Epithelial cell of esophagus (primary cell): ENCODE measurements at regions not wholly inside any gene's neighbourhood (a gene's known extent, or its start where the extent isn't known, plus 50 kb on each side); places are given as distances from the start of the nearest gene placed in this dataset.
A peak's percentile ranks its signal among the peaks of the same experiment; 100 is the strongest.

Experiments used
- DNase-seq: peaks from one replicate; pipeline ENCODE4 v3.0.0; 2010; ENCODE audit warnings: low read depth
- H3K4me3 ChIP-seq: 2 replicates; pipeline ENCODE4 v1.5.1; 2011; ENCODE audit warnings: mild to moderate bottlenecking, low read length, control low read depth
- TF ChIP-seq, protein P1 (sequence below): IDR thresholded peaks from 2 replicates; pipeline ENCODE4 v1.5.1; 2011; ENCODE audit warnings: low read depth, mild to moderate bottlenecking, low read length, control low read depth, inconsistent platforms; ENCODE audit not compliant: insufficient read depth; ENCODE audit errors: missing control alignments

- TF ChIP-seq, protein P1, sequence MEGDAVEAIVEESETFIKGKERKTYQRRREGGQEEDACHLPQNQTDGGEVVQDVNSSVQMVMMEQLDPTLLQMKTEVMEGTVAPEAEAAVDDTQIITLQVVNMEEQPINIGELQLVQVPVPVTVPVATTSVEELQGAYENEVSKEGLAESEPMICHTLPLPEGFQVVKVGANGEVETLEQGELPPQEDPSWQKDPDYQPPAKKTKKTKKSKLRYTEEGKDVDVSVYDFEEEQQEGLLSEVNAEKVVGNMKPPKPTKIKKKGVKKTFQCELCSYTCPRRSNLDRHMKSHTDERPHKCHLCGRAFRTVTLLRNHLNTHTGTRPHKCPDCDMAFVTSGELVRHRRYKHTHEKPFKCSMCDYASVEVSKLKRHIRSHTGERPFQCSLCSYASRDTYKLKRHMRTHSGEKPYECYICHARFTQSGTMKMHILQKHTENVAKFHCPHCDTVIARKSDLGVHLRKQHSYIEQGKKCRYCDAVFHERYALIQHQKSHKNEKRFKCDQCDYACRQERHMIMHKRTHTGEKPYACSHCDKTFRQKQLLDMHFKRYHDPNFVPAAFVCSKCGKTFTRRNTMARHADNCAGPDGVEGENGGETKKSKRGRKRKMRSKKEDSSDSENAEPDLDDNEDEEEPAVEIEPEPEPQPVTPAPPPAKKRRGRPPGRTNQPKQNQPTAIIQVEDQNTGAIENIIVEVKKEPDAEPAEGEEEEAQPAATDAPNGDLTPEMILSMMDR, result no peak
- H3K4me3 ChIP-seq, result no peak overlapping the region
- no peak for DNase-seq
Measured at GRCh38 chr4:13940921-13941320, 313.4 kb upstream of the BOD1L1 start.

GRCh38 chr4:13942977-13943376 lies 315.5 kb upstream of the BOD1L1 start:
- H3K4me3 ChIP-seq, result no peak overlapping the region
- DNase-seq, result no peak
- TF ChIP-seq, protein P1, result no peak

- TF ChIP-seq, protein P1, result no peak
- DNase-seq, result peak; percentile 92
- no peak overlapping the region for H3K4me3 ChIP-seq
Measured at GRCh38 chr4:13944095-13944511, 316.6 kb upstream of the BOD1L1 start.

- H3K4me3 ChIP-seq, result no peak overlapping the region
- no peak for DNase-seq
- TF ChIP-seq, protein P1, result no peak
Measured at GRCh38 chr4:13947921-13948320, 320.4 kb upstream of the BOD1L1 start.

DNA sequence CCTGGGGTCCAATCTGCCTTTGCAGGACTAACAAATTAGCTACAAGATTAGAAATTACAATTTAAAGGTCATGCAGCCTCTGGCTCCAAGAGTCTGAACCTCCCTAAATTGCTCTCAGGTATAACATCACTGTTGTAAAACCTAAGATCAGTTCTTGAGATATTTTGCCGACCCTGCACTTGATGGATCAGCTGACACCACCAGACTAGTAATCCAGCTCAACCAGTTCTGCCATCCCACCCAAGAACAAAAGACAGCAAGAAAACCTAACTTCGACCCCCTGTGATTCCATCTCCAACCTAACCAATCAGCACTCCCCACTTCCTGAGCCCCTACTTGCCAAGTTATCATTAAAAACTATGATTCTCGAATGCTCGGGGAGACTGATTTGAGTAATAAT lies 323.0 kb upstream of the BOD1L1 start:
- TF ChIP-seq, protein P1, result no peak
- no peak overlapping the region for H3K4me3 ChIP-seq
- no peak for DNase-seq

- no peak for DNase-seq
- TF ChIP-seq, protein P1, result no peak
- no peak overlapping the region for H3K4me3 ChIP-seq
Measured at GRCh38 chr4:13953083-13953482, 325.6 kb upstream of the BOD1L1 start.

DNA sequence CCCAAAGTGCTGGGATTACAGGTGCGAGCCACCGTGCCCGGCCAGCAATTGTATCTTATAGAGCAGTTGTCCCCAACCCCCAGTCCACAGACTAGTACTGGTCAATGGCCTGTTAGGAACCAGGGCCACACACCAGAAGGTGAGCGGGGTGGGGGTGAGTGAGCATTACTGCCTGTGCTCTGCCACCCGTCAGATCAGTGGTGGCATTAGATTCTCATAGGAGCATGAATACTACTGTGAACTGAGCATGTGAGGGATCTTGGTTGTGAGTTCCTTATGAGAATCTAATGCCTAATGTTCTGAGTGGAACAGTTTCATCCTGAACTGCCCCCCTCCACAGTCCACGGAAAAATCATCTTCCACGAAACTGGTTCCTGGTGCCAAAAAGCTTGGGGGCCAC lies 328.0 kb upstream of the BOD1L1 start:
- H3K4me3 ChIP-seq, result no peak overlapping the region
- TF ChIP-seq, protein P1, result no peak
- no peak for DNase-seq
